ENCODE measurements at regions not wholly inside any gene's neighbourhood (a gene's known extent, or its start where the extent isn't known, plus 50 kb on each side); places are given as distances from the start of the nearest gene placed in this dataset.

DNA sequence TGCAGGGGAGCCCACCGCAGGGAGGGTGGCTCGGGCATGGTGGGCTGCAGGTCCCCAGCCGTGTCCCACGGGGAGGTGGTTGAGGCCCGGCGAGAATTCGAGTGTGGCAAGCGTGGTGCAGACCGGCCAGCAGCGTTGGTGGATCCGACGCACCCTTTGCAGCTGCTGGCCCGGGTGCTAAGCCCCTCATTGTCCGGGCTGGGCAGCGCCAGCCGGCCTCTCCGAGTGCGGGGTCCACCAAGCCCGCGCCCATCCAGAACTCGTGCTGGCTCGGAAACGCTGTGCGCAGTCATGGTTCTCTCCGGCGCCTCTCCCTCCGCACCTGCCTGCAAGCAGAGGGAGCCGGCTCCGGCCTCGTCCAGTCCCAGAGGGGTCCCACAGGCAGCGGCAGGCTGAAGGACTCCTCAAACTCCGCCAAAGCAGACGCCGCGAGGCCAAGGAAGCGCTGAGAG is 177.0 kb upstream of the SLC35G4 start:
- Histone ChIP-seq H4K20me1 (ENCODE audit: insufficient read depth, poor library complexity, severe bottlenecking) (no peaks in the 10 kb centered on the region), H3K79me2 (no peaks in the 10 kb centered on the region), H3K27ac (no peak overlapping the region), H2AFZ (no peak overlapping the region), H3K4me1 (ENCODE audit: insufficient read depth) (no peaks in the 10 kb centered on the region), H3K4me2 (no peak overlapping the region), H3K9me3 (ENCODE audit: low read depth) (no peaks in the 10 kb centered on the region), H3K36me3 (replicated peaks; ENCODE audit: insufficient read depth, low read depth) (no peaks in the 10 kb centered on the region), H3K27me3 (no peaks in the 10 kb centered on the region), H3K9me2 (replicated peaks; ENCODE audit: insufficient read depth) (no peaks in the 10 kb centered on the region), H3K4me3 (no peak overlapping the region)
- WGBS (ENCODE audit: low lambda C conversion rate, missing lambda C conversion rate): 99% methylated on average over 29 of the region's 36 CpGs
- no peak for DNase-seq (ENCODE audit: low spot score)
- TF ChIP-seq, protein P1, sequence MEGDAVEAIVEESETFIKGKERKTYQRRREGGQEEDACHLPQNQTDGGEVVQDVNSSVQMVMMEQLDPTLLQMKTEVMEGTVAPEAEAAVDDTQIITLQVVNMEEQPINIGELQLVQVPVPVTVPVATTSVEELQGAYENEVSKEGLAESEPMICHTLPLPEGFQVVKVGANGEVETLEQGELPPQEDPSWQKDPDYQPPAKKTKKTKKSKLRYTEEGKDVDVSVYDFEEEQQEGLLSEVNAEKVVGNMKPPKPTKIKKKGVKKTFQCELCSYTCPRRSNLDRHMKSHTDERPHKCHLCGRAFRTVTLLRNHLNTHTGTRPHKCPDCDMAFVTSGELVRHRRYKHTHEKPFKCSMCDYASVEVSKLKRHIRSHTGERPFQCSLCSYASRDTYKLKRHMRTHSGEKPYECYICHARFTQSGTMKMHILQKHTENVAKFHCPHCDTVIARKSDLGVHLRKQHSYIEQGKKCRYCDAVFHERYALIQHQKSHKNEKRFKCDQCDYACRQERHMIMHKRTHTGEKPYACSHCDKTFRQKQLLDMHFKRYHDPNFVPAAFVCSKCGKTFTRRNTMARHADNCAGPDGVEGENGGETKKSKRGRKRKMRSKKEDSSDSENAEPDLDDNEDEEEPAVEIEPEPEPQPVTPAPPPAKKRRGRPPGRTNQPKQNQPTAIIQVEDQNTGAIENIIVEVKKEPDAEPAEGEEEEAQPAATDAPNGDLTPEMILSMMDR (IDR thresholded peaks at IDR 0.05; ENCODE audit: poor library complexity): no peak
- TF ChIP-seq EZH2phosphoT487 (IDR thresholded peaks at IDR 0.05; ENCODE audit: low read depth, severe bottlenecking, unreplicated experiment) (no peak), EZH2 (IDR thresholded peaks at IDR 0.05; ENCODE audit: borderline replicate concordance) (no peak)

DNA sequence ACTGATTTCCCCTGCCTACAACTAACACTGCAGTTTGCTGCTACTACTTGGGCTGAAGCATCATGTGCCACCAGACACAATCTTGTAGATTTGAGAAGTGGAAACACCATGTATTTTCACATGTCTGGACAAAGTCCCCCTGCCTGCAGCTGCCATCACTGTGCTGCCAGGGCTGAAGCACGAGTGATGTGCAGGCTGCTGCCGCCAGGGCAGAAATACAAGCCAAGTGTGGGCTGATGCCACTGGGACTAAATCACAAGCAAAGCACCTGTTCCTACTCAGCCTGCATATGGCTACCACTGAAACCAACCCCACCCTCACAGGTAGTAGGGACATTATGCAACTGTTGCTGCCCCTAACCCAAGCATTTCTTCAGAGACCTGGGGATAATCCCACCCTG is 179.5 kb upstream of the SLC35G4 start:
- no peak for DNase-seq (ENCODE audit: low spot score)
- Histone ChIP-seq H3K27me3 (no peaks in the 10 kb centered on the region), H3K4me1 (ENCODE audit: insufficient read depth) (no peaks in the 10 kb centered on the region), H2AFZ (no peak overlapping the region), H3K79me2 (no peaks in the 10 kb centered on the region), H3K4me2 (no peak overlapping the region), H3K27ac (no peak overlapping the region), H3K36me3 (replicated peaks; ENCODE audit: insufficient read depth, low read depth) (no peaks in the 10 kb centered on the region), H3K4me3 (no peak overlapping the region), H4K20me1 (ENCODE audit: insufficient read depth, poor library complexity, severe bottlenecking) (no peaks in the 10 kb centered on the region), H3K9me2 (replicated peaks; ENCODE audit: insufficient read depth) (no peaks in the 10 kb centered on the region), H3K9me3 (ENCODE audit: low read depth) (no peaks in the 10 kb centered on the region)
- WGBS (ENCODE audit: low lambda C conversion rate, missing lambda C conversion rate): 67% methylated on average over 2 of the region's 2 CpGs
- no peak for TF ChIP-seq EZH2 (IDR thresholded peaks at IDR 0.05; ENCODE audit: borderline replicate concordance)
- TF ChIP-seq, protein P1 (IDR thresholded peaks at IDR 0.05; ENCODE audit: poor library complexity): no peak
- TF ChIP-seq EZH2phosphoT487 (IDR thresholded peaks at IDR 0.05; ENCODE audit: low read depth, severe bottlenecking, unreplicated experiment): no peak

DNA sequence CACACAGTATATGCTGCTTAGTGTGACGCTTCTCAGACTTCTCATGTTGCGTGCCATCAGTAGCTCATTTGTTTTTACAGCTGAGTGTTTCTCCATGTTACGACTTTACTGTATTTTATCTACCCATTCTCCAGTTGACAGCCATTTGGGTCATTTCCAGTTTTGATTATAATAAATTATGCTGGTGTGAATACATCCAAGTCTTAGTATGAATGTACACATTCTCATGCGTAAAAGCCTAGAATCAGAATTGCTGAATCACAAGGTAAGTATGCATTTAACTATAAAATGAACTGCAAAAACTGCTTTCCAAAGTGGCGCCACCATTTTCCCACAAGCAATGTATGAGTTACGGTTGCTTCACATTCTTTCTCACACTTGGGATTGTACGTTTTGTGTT is 184.2 kb upstream of the SLC35G4 start:
- Histone ChIP-seq H2AFZ (no peak overlapping the region), H3K4me3 (no peak overlapping the region), H3K79me2 (no peaks in the 10 kb centered on the region), H3K9me3 (ENCODE audit: low read depth) (no peaks in the 10 kb centered on the region), H3K4me2 (no peak overlapping the region), H4K20me1 (ENCODE audit: insufficient read depth, poor library complexity, severe bottlenecking) (no peaks in the 10 kb centered on the region), H3K4me1 (ENCODE audit: insufficient read depth) (no peaks in the 10 kb centered on the region), H3K27me3 (no peaks in the 10 kb centered on the region), H3K9me2 (replicated peaks; ENCODE audit: insufficient read depth) (no peaks in the 10 kb centered on the region), H3K27ac (no peak overlapping the region), H3K36me3 (replicated peaks; ENCODE audit: insufficient read depth, low read depth) (no peaks in the 10 kb centered on the region)
- WGBS (ENCODE audit: low lambda C conversion rate, missing lambda C conversion rate): 87% methylated on average over 7 of the region's 7 CpGs
- no peak for DNase-seq (ENCODE audit: low spot score)
- TF ChIP-seq EZH2 (IDR thresholded peaks at IDR 0.05; ENCODE audit: borderline replicate concordance) (no peak), EZH2phosphoT487 (IDR thresholded peaks at IDR 0.05; ENCODE audit: low read depth, severe bottlenecking, unreplicated experiment) (no peak)
- TF ChIP-seq, protein P1 (IDR thresholded peaks at IDR 0.05; ENCODE audit: poor library complexity): no peak

DNA sequence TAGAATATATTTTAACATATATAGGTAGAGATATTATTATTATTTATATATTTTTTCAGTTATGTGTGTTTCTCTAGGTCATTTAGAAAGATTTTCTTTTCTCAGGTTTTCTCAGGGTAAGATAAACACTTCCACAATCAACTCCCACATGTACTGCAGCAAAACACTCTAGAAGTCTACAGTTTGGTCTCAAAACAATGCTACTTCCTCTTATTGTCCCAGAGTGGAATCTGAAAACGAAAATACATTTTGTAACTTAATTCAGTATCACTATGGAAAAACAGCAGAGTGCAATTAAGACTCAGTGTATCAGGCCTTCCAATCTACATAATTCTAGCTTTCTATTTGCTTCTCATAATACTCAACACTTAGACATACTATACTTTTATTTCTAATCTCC is 190.1 kb upstream of the SLC35G4 start:
- no peaks in the 10 kb centered on the region for H3K36me3 ChIP-seq (replicated peaks; ENCODE audit: insufficient read depth, low read depth)
- H4K20me1 ChIP-seq (ENCODE audit: insufficient read depth, poor library complexity, severe bottlenecking): no peaks in the 10 kb centered on the region
- no peak overlapping the region for H3K4me3 ChIP-seq
- H3K4me1 ChIP-seq (ENCODE audit: insufficient read depth): no peaks in the 10 kb centered on the region
- no peaks in the 10 kb centered on the region for H3K9me2 ChIP-seq (replicated peaks; ENCODE audit: insufficient read depth)
- H2AFZ ChIP-seq: no peak overlapping the region
- H3K27me3 ChIP-seq: no peaks in the 10 kb centered on the region
- no peak overlapping the region for H3K27ac ChIP-seq
- no peak overlapping the region for H3K4me2 ChIP-seq
- H3K9me3 ChIP-seq (ENCODE audit: low read depth): no peaks in the 10 kb centered on the region
- no peak for DNase-seq (ENCODE audit: low spot score)
- WGBS (ENCODE audit: low lambda C conversion rate, missing lambda C conversion rate): 64% methylated on average over 1 of the region's 1 CpG
- no peaks in the 10 kb centered on the region for H3K79me2 ChIP-seq
- TF ChIP-seq EZH2phosphoT487 (IDR thresholded peaks at IDR 0.05; ENCODE audit: low read depth, severe bottlenecking, unreplicated experiment): no peak
- TF ChIP-seq, protein P1 (IDR thresholded peaks at IDR 0.05; ENCODE audit: poor library complexity): no peak
- no peak for TF ChIP-seq EZH2 (IDR thresholded peaks at IDR 0.05; ENCODE audit: borderline replicate concordance)

Measured in hepatocyte (in vitro differentiated cells).